ENCODE measurements at regions not wholly inside any gene's neighbourhood (a gene's known extent, or its start where the extent isn't known, plus 50 kb on each side); places are given as distances from the start of the nearest gene placed in this dataset.

GRCh38 chr2:239790721-239791120, 234.4 kb downstream of the NDUFA10 start:
- no peak for TF ChIP-seq POLR2A (IDR thresholded peaks at IDR 0.05)
- no peak for TF ChIP-seq EP300 (IDR thresholded peaks at IDR 0.05; ENCODE audit: low read depth)
- TF ChIP-seq, protein P1, sequence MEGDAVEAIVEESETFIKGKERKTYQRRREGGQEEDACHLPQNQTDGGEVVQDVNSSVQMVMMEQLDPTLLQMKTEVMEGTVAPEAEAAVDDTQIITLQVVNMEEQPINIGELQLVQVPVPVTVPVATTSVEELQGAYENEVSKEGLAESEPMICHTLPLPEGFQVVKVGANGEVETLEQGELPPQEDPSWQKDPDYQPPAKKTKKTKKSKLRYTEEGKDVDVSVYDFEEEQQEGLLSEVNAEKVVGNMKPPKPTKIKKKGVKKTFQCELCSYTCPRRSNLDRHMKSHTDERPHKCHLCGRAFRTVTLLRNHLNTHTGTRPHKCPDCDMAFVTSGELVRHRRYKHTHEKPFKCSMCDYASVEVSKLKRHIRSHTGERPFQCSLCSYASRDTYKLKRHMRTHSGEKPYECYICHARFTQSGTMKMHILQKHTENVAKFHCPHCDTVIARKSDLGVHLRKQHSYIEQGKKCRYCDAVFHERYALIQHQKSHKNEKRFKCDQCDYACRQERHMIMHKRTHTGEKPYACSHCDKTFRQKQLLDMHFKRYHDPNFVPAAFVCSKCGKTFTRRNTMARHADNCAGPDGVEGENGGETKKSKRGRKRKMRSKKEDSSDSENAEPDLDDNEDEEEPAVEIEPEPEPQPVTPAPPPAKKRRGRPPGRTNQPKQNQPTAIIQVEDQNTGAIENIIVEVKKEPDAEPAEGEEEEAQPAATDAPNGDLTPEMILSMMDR (IDR thresholded peaks at IDR 0.05): no peak
- no peak for TF ChIP-seq POLR2AphosphoS5 (IDR thresholded peaks at IDR 0.05)
- intact Hi-C loops (cut with DNase I; ENCODE audit: low total_unique reads) (no loop called here), in situ Hi-C loops (cut with MboI; ENCODE audit: low pct_ligation_motif_present in 1 of 4, low pct_unique_long_range_greater_than_20kb in 1 of 4, low sequenced_read_pairs in 3 of 4) (no loop called here)
- Histone ChIP-seq H3K27ac (no peak overlapping the region), H3K4me3 (no peak overlapping the region), H3K4me1 (no peaks in the 10 kb centered on the region), H3K36me3 (no peaks in the 10 kb centered on the region), H3K9me3 (no peaks in the 10 kb centered on the region), H3K27me3 (peaks cover 3% of the 10 kb centered on the region)
- peak; percentile 2 for DNase-seq
- 71 to 80% methylated on average over 1 to 9 of the region's 9 CpGs for WGBS, 2 donors (ENCODE audit: low coverage in 1 of 2)

DNA sequence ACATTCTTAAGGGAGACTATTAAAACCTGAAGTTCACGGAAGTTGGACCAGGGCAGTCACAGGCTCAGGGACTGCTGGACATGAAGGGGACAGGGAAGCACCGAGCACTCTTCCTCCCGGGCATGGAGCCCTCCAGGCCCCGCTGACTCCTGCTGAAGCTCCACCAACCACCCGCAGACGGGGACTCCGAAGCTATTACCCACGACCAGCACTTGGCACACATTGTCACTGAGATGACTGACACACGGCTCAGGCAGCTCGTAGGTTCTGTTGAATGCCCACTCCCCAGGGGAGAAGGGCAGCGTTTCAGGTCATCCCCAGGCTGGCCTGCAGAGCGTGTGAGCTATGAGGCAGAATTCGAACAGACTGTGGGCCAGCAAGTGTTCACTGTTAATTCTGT, 234.8 kb downstream of the NDUFA10 start:
- H3K27me3 ChIP-seq: peaks cover 3% of the 10 kb centered on the region
- intact Hi-C loops (cut with DNase I; ENCODE audit: low total_unique reads) (no loop called here), in situ Hi-C loops (cut with MboI; ENCODE audit: low pct_ligation_motif_present in 1 of 4, low pct_unique_long_range_greater_than_20kb in 1 of 4, low sequenced_read_pairs in 3 of 4) (no loop called here)
- no peak overlapping the region for H3K4me3 ChIP-seq
- 20 to 95% methylated on average over 3 to 10 of the region's 13 CpGs for WGBS, 2 donors (ENCODE audit: low coverage in 1 of 2)
- H3K4me1 ChIP-seq: no peaks in the 10 kb centered on the region
- TF ChIP-seq, protein P1 (IDR thresholded peaks at IDR 0.05): no peak
- TF ChIP-seq POLR2A (IDR thresholded peaks at IDR 0.05) (no peak), POLR2AphosphoS5 (IDR thresholded peaks at IDR 0.05) (no peak), EP300 (IDR thresholded peaks at IDR 0.05; ENCODE audit: low read depth) (no peak)
- H3K9me3 ChIP-seq: no peaks in the 10 kb centered on the region
- H3K27ac ChIP-seq: no peak overlapping the region
- H3K36me3 ChIP-seq: no peaks in the 10 kb centered on the region
- DNase-seq: peak; percentile 4

DNA sequence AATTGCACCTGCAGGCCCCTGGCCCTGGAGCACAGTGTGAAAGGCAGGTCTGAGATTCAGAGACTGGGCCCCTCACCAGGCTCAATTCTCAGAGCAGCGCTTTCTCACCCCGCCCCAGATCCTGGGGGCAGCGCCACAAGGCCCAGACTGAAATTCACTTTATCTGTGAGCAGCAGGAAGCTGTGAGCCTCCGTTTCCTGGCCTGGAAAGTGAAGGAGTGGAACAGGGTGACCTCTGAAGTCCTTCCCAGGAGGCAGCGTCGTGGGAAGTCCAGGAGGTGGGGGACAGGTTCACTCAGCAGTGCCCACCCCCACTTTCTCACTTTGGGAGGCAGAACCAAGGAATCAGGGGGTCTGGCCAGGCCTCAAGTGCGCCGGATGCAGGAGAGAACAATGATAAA, 235.4 kb downstream of the NDUFA10 start:
- DNase-seq: no peak
- TF ChIP-seq EP300 (IDR thresholded peaks at IDR 0.05; ENCODE audit: low read depth): no peak
- no peak for TF ChIP-seq POLR2AphosphoS5 (IDR thresholded peaks at IDR 0.05)
- TF ChIP-seq, protein P1 (IDR thresholded peaks at IDR 0.05): no peak
- no peak for TF ChIP-seq POLR2A (IDR thresholded peaks at IDR 0.05)

DNA sequence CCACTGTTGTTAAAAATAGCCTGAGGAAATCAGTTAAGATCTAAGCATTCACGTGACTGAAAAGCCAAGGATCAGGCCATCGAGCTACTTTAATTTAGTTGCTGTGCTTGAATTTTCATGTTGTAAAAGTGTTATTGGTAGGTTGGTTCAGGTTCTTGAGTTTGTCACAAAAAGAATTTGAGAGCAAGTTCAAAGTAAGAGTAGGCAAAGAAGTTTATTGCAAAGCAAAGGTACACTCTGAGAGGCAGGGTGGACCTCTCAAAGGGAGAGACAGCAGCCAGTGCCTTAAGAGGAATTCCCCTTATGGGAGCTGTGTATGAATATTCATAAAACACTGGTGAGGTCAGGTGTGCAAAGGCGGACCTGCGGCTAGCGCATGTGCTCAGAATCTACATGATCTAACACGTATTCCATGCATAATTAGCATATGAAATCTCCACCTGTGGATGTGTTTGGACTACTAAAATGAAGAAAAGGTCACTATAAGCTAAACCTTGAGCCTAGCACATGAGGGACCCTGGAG, 236.5 kb downstream of the NDUFA10 start:
- H3K4me3 ChIP-seq: no peak overlapping the region
- H3K9me3 ChIP-seq: no peaks in the 10 kb centered on the region
- TF ChIP-seq, protein P1 (IDR thresholded peaks at IDR 0.05): no peak
- TF ChIP-seq POLR2AphosphoS5 (IDR thresholded peaks at IDR 0.05) (no peak), POLR2A (IDR thresholded peaks at IDR 0.05) (no peak), EP300 (IDR thresholded peaks at IDR 0.05; ENCODE audit: low read depth) (no peak)
- in situ Hi-C loops (cut with MboI; ENCODE audit: low pct_ligation_motif_present in 1 of 4, low pct_unique_long_range_greater_than_20kb in 1 of 4, low sequenced_read_pairs in 3 of 4) (no loop called here), intact Hi-C loops (cut with DNase I; ENCODE audit: low total_unique reads) (no loop called here)
- WGBS, 2 donors (ENCODE audit: low coverage in 1 of 2): 59 to 81% methylated on average over 2 to 6 of the region's 6 CpGs
- H3K27ac ChIP-seq: no peak overlapping the region
- H3K36me3 ChIP-seq: no peaks in the 10 kb centered on the region
- H3K4me1 ChIP-seq: no peaks in the 10 kb centered on the region
- peaks cover 3% of the 10 kb centered on the region for H3K27me3 ChIP-seq
- no peak for DNase-seq

More for the DNA sequence above, 235.4 kb downstream of the NDUFA10 start:
- no peaks in the 10 kb centered on the region for H3K4me1 ChIP-seq
- H3K36me3 ChIP-seq: no peaks in the 10 kb centered on the region
- H3K9me3 ChIP-seq: no peaks in the 10 kb centered on the region
- no peak overlapping the region for H3K4me3 ChIP-seq
- intact Hi-C loops (cut with DNase I; ENCODE audit: low total_unique reads) (no loop called here), in situ Hi-C loops (cut with MboI; ENCODE audit: low pct_ligation_motif_present in 1 of 4, low pct_unique_long_range_greater_than_20kb in 1 of 4, low sequenced_read_pairs in 3 of 4) (no loop called here)
- 74% methylated on average over 8 of the region's 8 CpGs; no CpG with 5 or more reads in 1 of the 2 donors for WGBS, 2 donors (ENCODE audit: low coverage in 1 of 2)
- H3K27me3 ChIP-seq: peaks cover 3% of the 10 kb centered on the region
- no peak overlapping the region for H3K27ac ChIP-seq
